Spleen (tissue), 7 donors: ENCODE measurements at regions not wholly inside any gene's neighbourhood (a gene's known extent, or its start where the extent isn't known, plus 50 kb on each side); places are given as distances from the start of the nearest gene placed in this dataset.

Source experiments
- POLR2A ChIP-seq, 3 donors: fragments of 450-650 bp; IDR thresholded peaks; one replicate each; pipeline ENCODE4 v1.5.1; 2017; ENCODE audit warnings: antibody characterized with exemption in 3 of 3, mild to moderate bottlenecking in 1 of 3
- TF ChIP-seq, protein P1 (sequence below), 11 experiments: fragments of 200-600 bp in 7 of 11; fragments of 450-650 bp in 4 of 11; sonication (generic) in 4 of 11; IDR thresholded peaks in 8 of 11; conservative IDR thresholded peaks in 3 of 11; 1 replicate in 7 of 11; 2 replicates in 4 of 11; pipeline versions ENCODE4 v1.4.0 to v1.8.0; 2016 to 2021; ENCODE audit warnings: antibody characterized with exemption in 11 of 11, inconsistent platforms in 4 of 11, mild to moderate bottlenecking in 1 of 11
- donor health status: DM: no; HTN: no; CAD: no; lungs with moderate emphysema.
- donor health status: DM: no; HTN: no; CAD: no.
- donor health status: DM: no; HTN: no; CAD: no.

DNA sequence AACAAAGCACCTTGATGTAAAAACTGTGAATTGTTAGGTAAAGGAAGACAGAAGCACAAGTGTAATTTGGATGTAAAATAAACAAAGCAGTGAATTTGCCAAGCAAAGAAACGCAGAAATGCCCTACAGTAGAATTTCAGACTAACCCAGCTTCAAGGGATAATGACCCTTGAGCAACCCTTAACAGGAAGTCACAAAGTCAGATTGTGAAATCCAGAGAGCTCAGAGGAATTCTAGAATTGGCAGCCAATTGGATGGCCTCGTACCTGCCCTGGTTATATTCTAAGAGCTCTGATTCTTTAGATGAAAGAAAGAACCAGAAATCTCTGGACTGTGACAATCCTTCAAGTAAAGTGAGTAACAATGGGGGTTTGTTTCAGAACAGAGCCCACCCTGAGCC lies 152.7 kb upstream of the CHRM3 start:
- TF ChIP-seq, protein P1, sequence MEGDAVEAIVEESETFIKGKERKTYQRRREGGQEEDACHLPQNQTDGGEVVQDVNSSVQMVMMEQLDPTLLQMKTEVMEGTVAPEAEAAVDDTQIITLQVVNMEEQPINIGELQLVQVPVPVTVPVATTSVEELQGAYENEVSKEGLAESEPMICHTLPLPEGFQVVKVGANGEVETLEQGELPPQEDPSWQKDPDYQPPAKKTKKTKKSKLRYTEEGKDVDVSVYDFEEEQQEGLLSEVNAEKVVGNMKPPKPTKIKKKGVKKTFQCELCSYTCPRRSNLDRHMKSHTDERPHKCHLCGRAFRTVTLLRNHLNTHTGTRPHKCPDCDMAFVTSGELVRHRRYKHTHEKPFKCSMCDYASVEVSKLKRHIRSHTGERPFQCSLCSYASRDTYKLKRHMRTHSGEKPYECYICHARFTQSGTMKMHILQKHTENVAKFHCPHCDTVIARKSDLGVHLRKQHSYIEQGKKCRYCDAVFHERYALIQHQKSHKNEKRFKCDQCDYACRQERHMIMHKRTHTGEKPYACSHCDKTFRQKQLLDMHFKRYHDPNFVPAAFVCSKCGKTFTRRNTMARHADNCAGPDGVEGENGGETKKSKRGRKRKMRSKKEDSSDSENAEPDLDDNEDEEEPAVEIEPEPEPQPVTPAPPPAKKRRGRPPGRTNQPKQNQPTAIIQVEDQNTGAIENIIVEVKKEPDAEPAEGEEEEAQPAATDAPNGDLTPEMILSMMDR (IDR thresholded peaks at IDR 0.05 in 8 of 11, conservative IDR thresholded peaks at IDR 0.05 in 3 of 11) = no peak
- no peak for TF ChIP-seq POLR2A (IDR thresholded peaks at IDR 0.05)
